Natural killer cell (primary cell): ENCODE measurements at regions not wholly inside any gene's neighbourhood (a gene's known extent, or its start where the extent isn't known, plus 50 kb on each side); places are given as distances from the start of the nearest gene placed in this dataset.

Experiments
- ATAC-seq, 3 donors: fragments of 150-1000 bp in 2 of 3; fragments of 200-7000 bp in 1 of 3; cut with Tn5 transposase; 1 replicate in 1 of 3; 2 replicates in 2 of 3; pipeline ENCODE4 v1.10.0; 2021; ENCODE audit warnings: mild to moderate bottlenecking in 2 of 3, moderate library complexity in 2 of 3
- DNase-seq, 2 donors: peaks; one replicate each; pipeline versions ENCODE4 v3.0.0 to v3.0.0-alpha.2; 2013 to 2021; ENCODE audit warnings: mixed read lengths in 1 of 2
- H3K27ac ChIP-seq: one replicate; pipeline ENCODE4 v1.5.1; 2013; ENCODE audit warnings: mild to moderate bottlenecking, low read length
- H3K27me3 ChIP-seq: one replicate; pipeline ENCODE4 v1.6.1; 2013; ENCODE audit warnings: low read length; ENCODE audit not compliant: control insufficient read depth, insufficient read depth
- H3K36me3 ChIP-seq: one replicate; pipeline ENCODE4 v1.6.1; 2013; ENCODE audit warnings: low read length; ENCODE audit not compliant: control insufficient read depth, insufficient read depth
- H3K4me1 ChIP-seq: one replicate; pipeline ENCODE4 v1.6.1; 2013; ENCODE audit warnings: low read length; ENCODE audit not compliant: control insufficient read depth, insufficient read depth
- H3K4me3 ChIP-seq: one replicate; pipeline ENCODE4 v1.5.1; 2013; ENCODE audit warnings: low read length
- H3K9me3 ChIP-seq: one replicate; pipeline ENCODE4 v1.6.1; 2013; ENCODE audit warnings: low read length; ENCODE audit not compliant: control insufficient read depth, insufficient read depth
- H3K27ac Mint-ChIP-seq, 2 donors: one replicate each; pipeline ENCODE4 v1.8.0; 2022; ENCODE audit warnings: mild to moderate bottlenecking in 2 of 2, mixed read lengths in 2 of 2, moderate library complexity in 1 of 2
- H3K27me3 Mint-ChIP-seq, 2 donors: one replicate each; pipeline ENCODE4 v1.8.0; 2022; ENCODE audit warnings: low read depth in 2 of 2, mixed read lengths in 2 of 2
- H3K36me3 Mint-ChIP-seq: one replicate; pipeline ENCODE4 v1.8.0; 2022; ENCODE audit warnings: mixed read lengths
- H3K4me1 Mint-ChIP-seq, 2 donors: one replicate each; pipeline ENCODE4 v1.8.0; 2022; ENCODE audit warnings: mixed read lengths in 2 of 2
- H3K4me3 Mint-ChIP-seq: one replicate; pipeline ENCODE4 v1.8.0; 2022; ENCODE audit warnings: mild to moderate bottlenecking, moderate library complexity, mixed read lengths
- H3K9me3 Mint-ChIP-seq, 2 donors: one replicate each; pipeline ENCODE4 v1.8.0; 2022; ENCODE audit warnings: mixed read lengths in 2 of 2
- CTCF ChIP-seq: fragments of 200-600 bp; IDR thresholded peaks from one replicate; pipeline ENCODE4 v1.8.0; 2022; ENCODE audit warnings: antibody characterized with exemption
- WGBS: methylation state at CpG from one replicate; pipeline ENCODE4 v1.1.7; 2013; ENCODE audit warnings: missing lambda C conversion rate; ENCODE audit not compliant: insufficient coverage; 5-methylcytosine and 5-hydroxymethylcytosine counted together
- intact Hi-C: fragments of 100-400 bp; cut with micrococcal nuclease; formaldehyde crosslinking; loops from one replicate; pipeline ENCODE4 v1.14.2; 2022

GRCh38 chr6:94501516-94501915 is 1075.8 kb upstream of the MANEA start:
- Histone ChIP-seq H3K4me3 (no peak overlapping the region), H3K4me1 (no peaks in the 10 kb centered on the region), H3K27me3 (no peaks in the 10 kb centered on the region), H3K27ac (no peak overlapping the region), H3K9me3 (no peaks in the 10 kb centered on the region), H3K36me3 (no peaks in the 10 kb centered on the region)
- Mint-ChIP-seq H3K4me1 (no peaks in the 10 kb centered on the region), H3K27me3 (no peaks in the 10 kb centered on the region), H3K27ac (no peak overlapping the region), H3K9me3 (peaks cover 2 to 4% of the 10 kb centered on the region in 2 donors), H3K4me3 (no peak overlapping the region), H3K36me3 (no peaks in the 10 kb centered on the region)
- DNase-seq (no peak), ATAC-seq (no peak)
- intact Hi-C loops = no loop called here
- no peak for TF ChIP-seq CTCF
- WGBS = 73% methylated on average over 2 of the region's 2 CpGs

GRCh38 chr6:94498099-94498498 is 1078.7 kb upstream of the EPHA7 start:
- Histone ChIP-seq H3K9me3 (no peaks in the 10 kb centered on the region), H3K27me3 (no peaks in the 10 kb centered on the region), H3K36me3 (no peaks in the 10 kb centered on the region), H3K27ac (no peak overlapping the region), H3K4me1 (no peaks in the 10 kb centered on the region), H3K4me3 (no peak overlapping the region)
- H3K36me3 Mint-ChIP-seq = peaks cover 7% of the 10 kb centered on the region
- H3K4me1 Mint-ChIP-seq = no peaks in the 10 kb centered on the region
- no peak overlapping the region for H3K27ac Mint-ChIP-seq
- no peak overlapping the region for H3K4me3 Mint-ChIP-seq
- H3K27me3 Mint-ChIP-seq = no peaks in the 10 kb centered on the region
- peaks cover 5 to 14% of the 10 kb centered on the region in 2 donors for H3K9me3 Mint-ChIP-seq
- no peak for TF ChIP-seq CTCF
- DNase-seq (no peak), ATAC-seq (no peak)
- intact Hi-C loops = no loop called here

DNA sequence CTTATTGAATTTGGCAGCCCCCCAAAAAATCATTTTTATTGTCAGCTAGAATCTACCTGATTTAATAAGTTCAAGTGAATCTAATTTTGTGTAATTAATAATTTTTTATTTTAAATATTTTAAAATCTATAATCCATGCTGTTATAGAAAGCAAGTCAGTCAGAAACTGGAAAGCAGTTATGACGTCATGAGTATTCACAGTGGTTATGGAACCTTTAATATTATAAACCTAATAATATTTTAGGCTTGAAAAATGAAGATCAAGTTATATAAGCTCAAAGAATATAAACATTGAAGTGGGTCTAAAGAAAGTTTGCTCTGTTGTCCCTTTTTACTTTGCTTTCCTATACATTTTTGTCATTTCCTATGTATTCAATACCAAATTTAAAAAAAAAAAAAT is 1075.1 kb upstream of the EPHA7 start:
- Mint-ChIP-seq H3K36me3 (peaks cover 7% of the 10 kb centered on the region), H3K27ac (no peak overlapping the region), H3K9me3 (peaks cover 3 to 18% of the 10 kb centered on the region in 2 donors), H3K4me1 (no peaks in the 10 kb centered on the region), H3K27me3 (no peaks in the 10 kb centered on the region), H3K4me3 (no peak overlapping the region)
- TF ChIP-seq CTCF = no peak
- no peaks in the 10 kb centered on the region for H3K27me3 ChIP-seq
- H3K4me1 ChIP-seq = no peaks in the 10 kb centered on the region
- H3K36me3 ChIP-seq = no peaks in the 10 kb centered on the region
- H3K4me3 ChIP-seq = no peak overlapping the region
- no peak overlapping the region for H3K27ac ChIP-seq
- intact Hi-C loops = no loop called here
- ATAC-seq (no peak), DNase-seq (no peak)
- no CpG with 5 or more reads among the region's 1 CpG for WGBS
- no peaks in the 10 kb centered on the region for H3K9me3 ChIP-seq

GRCh38 chr6:94487371-94487770 is 1068.0 kb upstream of the EPHA7 start:
- intact Hi-C loops = no loop called here
- no peaks in the 10 kb centered on the region for H3K36me3 Mint-ChIP-seq
- no peak overlapping the region for H3K4me3 Mint-ChIP-seq
- no peak for TF ChIP-seq CTCF
- Histone ChIP-seq H3K27ac (no peak overlapping the region), H3K9me3 (no peaks in the 10 kb centered on the region), H3K4me1 (no peaks in the 10 kb centered on the region), H3K4me3 (no peak overlapping the region), H3K36me3 (no peaks in the 10 kb centered on the region), H3K27me3 (no peaks in the 10 kb centered on the region)
- DNase-seq (no peak), ATAC-seq (no peak)
- no peak overlapping the region for H3K27ac Mint-ChIP-seq
- no peaks in the 10 kb centered on the region for H3K27me3 Mint-ChIP-seq
- H3K4me1 Mint-ChIP-seq = no peaks in the 10 kb centered on the region
- peaks cover 8 to 21% of the 10 kb centered on the region in 2 donors for H3K9me3 Mint-ChIP-seq
